ENCODE measurements at regions not wholly inside any gene's neighbourhood (a gene's known extent, or its start where the extent isn't known, plus 50 kb on each side); places are given as distances from the start of the nearest gene placed in this dataset.

- TF ChIP-seq ZBTB33 (IDR thresholded peaks at IDR 0.05), result no peak
- TF ChIP-seq NR2C2 (IDR thresholded peaks at IDR 0.05; ENCODE audit: borderline replicate concordance, control insufficient read depth, insufficient read length, low read depth), result no peak
- TF ChIP-seq ESRRA (IDR thresholded peaks at IDR 0.05; ENCODE audit: low read length), result no peak
- no peak for TF ChIP-seq SRF (IDR thresholded peaks at IDR 0.05; ENCODE audit: low read depth in 2 of 2, low read length in 2 of 2)
- no peak for TF ChIP-seq CREB1 (IDR thresholded peaks at IDR 0.05; ENCODE audit: low read depth)
- TF ChIP-seq SUPT20H (IDR thresholded peaks at IDR 0.05; ENCODE audit: borderline replicate concordance, control insufficient read depth, low read depth, low read length), result no peak
- TF ChIP-seq YBX1 (IDR thresholded peaks at IDR 0.05), result no peak
- TF ChIP-seq MYB (IDR thresholded peaks at IDR 0.05; ENCODE audit: borderline replicate concordance, low read depth, low read length), result no peak
- no peak for TF ChIP-seq CBFB (IDR thresholded peaks at IDR 0.05; ENCODE audit: low read depth)
- no peak for TF ChIP-seq NKRF (conservative IDR thresholded peaks at IDR 0.05)
- TF ChIP-seq ZNF622 (IDR thresholded peaks at IDR 0.05), result no peak
Observed at GRCh38 chr14:87705439-87705896, 287.5 kb downstream of the GALC start (continued).
